Liver (tissue), 8 donors: ENCODE measurements at regions not wholly inside any gene's neighbourhood (a gene's known extent, or its start where the extent isn't known, plus 50 kb on each side); places are given as distances from the start of the nearest gene placed in this dataset.

Source experiments
- DNase-seq: peaks from one replicate; pipeline ENCODE4 v3.0.0-alpha.2; 2017; ENCODE audit warnings: low spot score
- H3K27ac ChIP-seq, 2 donors: one replicate each; pipeline ENCODE4 v1.7.0; 2013; ENCODE audit warnings: inconsistent platforms in 2 of 2, low read length in 2 of 2, control low read depth in 1 of 2, low read depth in 1 of 2, mild to moderate bottlenecking in 1 of 2
- H3K27me3 ChIP-seq, 4 donors: one replicate each; pipeline versions ENCODE4 v1.6.1 to v1.7.0; 2013; ENCODE audit warnings: low read length in 3 of 4, inconsistent platforms in 1 of 4, mild to moderate bottlenecking in 1 of 4, moderate library complexity in 1 of 4; ENCODE audit not compliant: control insufficient read depth in 4 of 4, insufficient read depth in 4 of 4
- H3K36me3 ChIP-seq, 4 donors: one replicate each; pipeline versions ENCODE4 v1.6.1 to v1.7.0; 2013; ENCODE audit warnings: low read length in 3 of 4, mild to moderate bottlenecking in 3 of 4, low read depth in 1 of 4, moderate library complexity in 1 of 4; ENCODE audit not compliant: control insufficient read depth in 4 of 4, insufficient read depth in 3 of 4
- H3K4me1 ChIP-seq, 4 donors: one replicate each; pipeline versions ENCODE4 v1.6.1 to v1.7.0; 2013; ENCODE audit warnings: low read length in 3 of 4, mild to moderate bottlenecking in 3 of 4, moderate library complexity in 1 of 4; ENCODE audit not compliant: control insufficient read depth in 4 of 4, insufficient read depth in 4 of 4
- H3K4me3 ChIP-seq, 3 donors: one replicate each; pipeline versions ENCODE4 v1.6.1 to v1.7.0; 2013; ENCODE audit warnings: low read length in 3 of 3, control low read depth in 1 of 3, low read depth in 1 of 3, mild to moderate bottlenecking in 1 of 3
- H3K9ac ChIP-seq, 2 donors: one replicate each; pipeline ENCODE4 v1.7.0; 2013; ENCODE audit warnings: low read length in 2 of 2, mild to moderate bottlenecking in 2 of 2, moderate library complexity in 2 of 2, control low read depth in 1 of 2, low read depth in 1 of 2
- H3K9me3 ChIP-seq, 4 donors: one replicate each; pipeline versions ENCODE4 v1.6.1 to v1.7.0; 2013; ENCODE audit warnings: low read length in 3 of 4; ENCODE audit not compliant: control insufficient read depth in 4 of 4
- ATF3 ChIP-seq: IDR thresholded peaks from 2 replicates; pipeline ENCODE4 v1.6.1; 2016; ENCODE audit warnings: antibody characterized with exemption
- CTCF ChIP-seq: fragments of 150-350 bp; IDR thresholded peaks from 2 replicates; pipeline ENCODE4 v1.5.1; 2017; ENCODE audit warnings: improper control_type of control experiment, low read depth, low read length; ENCODE audit not compliant: missing input control
- EGR1 ChIP-seq, 2 donors: IDR thresholded peaks; 2 replicates each; pipeline ENCODE4 v1.6.1; 2016 to 2018; ENCODE audit warnings: antibody characterized with exemption in 2 of 2, low read depth in 2 of 2
- FOXA1 ChIP-seq: IDR thresholded peaks from 2 replicates; pipeline ENCODE4 v1.6.1; 2016; ENCODE audit warnings: antibody characterized with exemption
- FOXA2 ChIP-seq: IDR thresholded peaks from 2 replicates; pipeline ENCODE4 v1.6.1; 2016; ENCODE audit warnings: antibody characterized with exemption
- GABPA ChIP-seq, 2 donors: IDR thresholded peaks in 1 of 2; conservative IDR thresholded peaks in 1 of 2; 2 replicates each; pipeline ENCODE4 v1.6.1; 2016; ENCODE audit warnings: antibody characterized with exemption in 2 of 2, mild to moderate bottlenecking in 1 of 2, moderate library complexity in 1 of 2
- HNF4A ChIP-seq, 2 donors: conservative IDR thresholded peaks; 2 replicates each; pipeline ENCODE4 v1.6.1; 2016; ENCODE audit warnings: antibody characterized with exemption in 2 of 2, mild to moderate bottlenecking in 2 of 2
- HNF4G ChIP-seq: IDR thresholded peaks from 2 replicates; pipeline ENCODE4 v1.6.1; 2016; ENCODE audit warnings: antibody characterized with exemption
- JUND ChIP-seq, 2 donors: IDR thresholded peaks; 2 replicates each; pipeline ENCODE4 v1.6.1; 2016; ENCODE audit warnings: antibody characterized with exemption in 2 of 2
- MAX ChIP-seq: IDR thresholded peaks from 2 replicates; pipeline ENCODE4 v1.6.1; 2016; ENCODE audit warnings: antibody characterized with exemption
- RAD21 ChIP-seq, 2 donors: IDR thresholded peaks; 2 replicates each; pipeline ENCODE4 v1.6.1; 2016; ENCODE audit warnings: antibody characterized with exemption in 2 of 2, mild to moderate bottlenecking in 2 of 2
- REST ChIP-seq: IDR thresholded peaks from 2 replicates; pipeline ENCODE4 v1.6.1; 2016; ENCODE audit warnings: antibody characterized with exemption, mild to moderate bottlenecking
- RXRA ChIP-seq, 2 donors: IDR thresholded peaks; 2 replicates each; pipeline ENCODE4 v1.6.1; 2017 to 2018; ENCODE audit warnings: antibody characterized with exemption in 2 of 2, mild to moderate bottlenecking in 1 of 2
- SP1 ChIP-seq: IDR thresholded peaks from 2 replicates; pipeline ENCODE4 v1.6.1; 2018; ENCODE audit warnings: antibody characterized with exemption, mild to moderate bottlenecking
- TAF1 ChIP-seq: conservative IDR thresholded peaks from 2 replicates; pipeline ENCODE4 v1.6.1; 2016; ENCODE audit warnings: antibody characterized with exemption, mild to moderate bottlenecking
- YY1 ChIP-seq: IDR thresholded peaks from 2 replicates; pipeline ENCODE4 v1.6.1; 2016; ENCODE audit warnings: antibody characterized with exemption, mild to moderate bottlenecking
- ZBTB33 ChIP-seq: IDR thresholded peaks from 2 replicates; pipeline ENCODE4 v1.6.1; 2016; ENCODE audit warnings: antibody characterized with exemption
- WGBS: extraction: QIAGEN DNeasy Blood & Tissue Kit; methylation state at CpG from one replicate; pipeline ENCODE4 v1.1.7; 2013; 5-methylcytosine and 5-hydroxymethylcytosine counted together
- donor health status: healthy.
- donor health status: healthy.
- donor health status: healthy.
- donor health status: healthy.
- donor health status: healthy.

GRCh38 chrX:9354918-9355317 lies 109.9 kb upstream of the TBL1X start:
- Histone ChIP-seq H3K4me3 (no peak overlapping the region), H3K27me3 (no peaks in the 10 kb centered on the region), H3K9ac (no peak overlapping the region), H3K36me3 (no peaks in the 10 kb centered on the region), H3K9me3 (no peaks in the 10 kb centered on the region), H3K4me1 (peaks cover 0 to 4% (median 0%) of the 10 kb centered on the region in 4 donors), H3K27ac (no peak overlapping the region)
- no peak for DNase-seq
- WGBS = 60% methylated on average over 9 of the region's 9 CpGs
- TF ChIP-seq HNF4A (conservative IDR thresholded peaks at IDR 0.05) (peak; percentile 29 to 32), EGR1 (IDR thresholded peaks at IDR 0.05; ENCODE audit: low read depth in 2 of 2) (no peak), RXRA (IDR thresholded peaks at IDR 0.05) (peak; percentile 37 to 49), JUND (IDR thresholded peaks at IDR 0.05) (no peak)

- H3K9me3 ChIP-seq = no peaks in the 10 kb centered on the region
- H3K4me3 ChIP-seq = no peak overlapping the region
- no peak overlapping the region for H3K27ac ChIP-seq
- no peak for TF ChIP-seq REST
- TF ChIP-seq ATF3 = no peak
- TF ChIP-seq HNF4A (conservative IDR thresholded peaks at IDR 0.05) = no peak
- TF ChIP-seq HNF4G = no peak
- TF ChIP-seq SP1 = no peak
- no peak for TF ChIP-seq JUND (IDR thresholded peaks at IDR 0.05)
- no peak for TF ChIP-seq RAD21 (IDR thresholded peaks at IDR 0.05)
- 79% methylated on average over 9 of the region's 9 CpGs for WGBS
- no peaks in the 10 kb centered on the region for H3K36me3 ChIP-seq
- H3K27me3 ChIP-seq = no peaks in the 10 kb centered on the region
- no peak overlapping the region for H3K9ac ChIP-seq
- no peak for DNase-seq
- H3K4me1 ChIP-seq = peaks cover 0 to 4% (median 0%) of the 10 kb centered on the region in 4 donors
Observed at GRCh38 chrX:9355739-9356138, 109.1 kb upstream of the TBL1X start.

GRCh38 chrX:9356846-9357245 lies 108.0 kb upstream of the TBL1X start:
- DNase-seq = no peak
- H3K4me3 ChIP-seq = no peak overlapping the region
- H3K36me3 ChIP-seq = no peaks in the 10 kb centered on the region
- TF ChIP-seq FOXA2 = no peak
- no peak for TF ChIP-seq CTCF
- TF ChIP-seq ZBTB33 = no peak
- TF ChIP-seq HNF4G = no peak
- TF ChIP-seq GABPA (IDR thresholded peaks at IDR 0.05 in 1 of 2, conservative IDR thresholded peaks at IDR 0.05 in 1 of 2) = no peak
- no peak for TF ChIP-seq TAF1
- no peak for TF ChIP-seq JUND (IDR thresholded peaks at IDR 0.05)
- TF ChIP-seq MAX = no peak
- TF ChIP-seq EGR1 (IDR thresholded peaks at IDR 0.05; ENCODE audit: low read depth in 2 of 2) = no peak
- TF ChIP-seq SP1 = no peak
- TF ChIP-seq FOXA1 = no peak
- TF ChIP-seq YY1 = no peak
- 96% methylated on average over 5 of the region's 5 CpGs for WGBS
- H3K27ac ChIP-seq = no peak overlapping the region
- peaks cover 0 to 4% (median 0%) of the 10 kb centered on the region in 4 donors for H3K4me1 ChIP-seq
- no peak overlapping the region for H3K9ac ChIP-seq
- no peaks in the 10 kb centered on the region for H3K27me3 ChIP-seq
- H3K9me3 ChIP-seq = no peaks in the 10 kb centered on the region
